Esophagus muscularis mucosa (tissue), 4 donors: ENCODE measurements at regions not wholly inside any gene's neighbourhood (a gene's known extent, or its start where the extent isn't known, plus 50 kb on each side); places are given as distances from the start of the nearest gene placed in this dataset.

Experiments used
- DNase-seq: peaks from one replicate; pipeline ENCODE4 v3.0.0-alpha.2; 2017; ENCODE audit errors: extremely low spot score
- H3K27ac ChIP-seq, 4 donors: fragments of 200-600 bp; sonication (generic); replicated peaks in 1 of 4; 1 replicate in 3 of 4; 2 replicates in 1 of 4; pipeline ENCODE4 v1.5.1; 2016 to 2019; ENCODE audit warnings: mild to moderate bottlenecking in 1 of 4
- H3K27me3 ChIP-seq, 4 donors: fragments of 200-600 bp; sonication (generic); one replicate each; pipeline versions ENCODE4 v1.5.1 to v1.6.0; 2016 to 2019
- H3K36me3 ChIP-seq, 4 donors: fragments of 200-600 bp; sonication (generic); one replicate each; pipeline ENCODE4 v1.5.1; 2016 to 2019
- H3K4me1 ChIP-seq, 4 donors: fragments of 200-600 bp; sonication (generic); one replicate each; pipeline ENCODE4 v1.5.1; 2016 to 2019
- H3K4me3 ChIP-seq, 4 donors: fragments of 200-600 bp; sonication (generic); 1 replicate in 2 of 4; 2 replicates in 2 of 4; pipeline ENCODE4 v1.5.1; 2016 to 2019; ENCODE audit warnings: mild to moderate bottlenecking in 4 of 4, moderate library complexity in 1 of 4
- H3K9me3 ChIP-seq, 4 donors: fragments of 200-600 bp; sonication (generic); 1 replicate in 3 of 4; 2 replicates in 1 of 4; pipeline ENCODE4 v1.5.1; 2016 to 2019
- EP300 ChIP-seq: sonication (generic); formaldehyde crosslinking; IDR thresholded peaks from one replicate; pipeline ENCODE4 v1.6.1; 2017; ENCODE audit warnings: antibody characterized with exemption
- POLR2A ChIP-seq: fragments of 450-650 bp; IDR thresholded peaks from one replicate; pipeline ENCODE4 v1.6.1; 2017; ENCODE audit warnings: antibody characterized with exemption, moderate library complexity, mild to moderate bottlenecking, low read depth
- POLR2AphosphoS5 ChIP-seq, 2 donors: sonication (generic); formaldehyde crosslinking; IDR thresholded peaks; one replicate each; pipeline ENCODE4 v1.6.1; 2017; ENCODE audit warnings: antibody characterized with exemption in 2 of 2
- WGBS: methylation state at CpG from one replicate; pipeline ENCODE4 v1.1.5; 2018; 5-methylcytosine and 5-hydroxymethylcytosine counted together
- intact Hi-C: fragments of 100-400 bp; cut with DNase I; formaldehyde crosslinking; loops from one replicate; pipeline ENCODE4 v1.15.1; 2023
- TF ChIP-seq, protein P1 (sequence below), 3 experiments: fragments of 200-600 bp in 2 of 3; fragments of 450-650 bp in 1 of 3; sonication (generic) in 2 of 3; IDR thresholded peaks; one replicate each; pipeline ENCODE4 v1.5.1; 2017 to 2019; ENCODE audit warnings: antibody characterized with exemption in 3 of 3, mild to moderate bottlenecking in 2 of 3, moderate library complexity in 1 of 3

DNA sequence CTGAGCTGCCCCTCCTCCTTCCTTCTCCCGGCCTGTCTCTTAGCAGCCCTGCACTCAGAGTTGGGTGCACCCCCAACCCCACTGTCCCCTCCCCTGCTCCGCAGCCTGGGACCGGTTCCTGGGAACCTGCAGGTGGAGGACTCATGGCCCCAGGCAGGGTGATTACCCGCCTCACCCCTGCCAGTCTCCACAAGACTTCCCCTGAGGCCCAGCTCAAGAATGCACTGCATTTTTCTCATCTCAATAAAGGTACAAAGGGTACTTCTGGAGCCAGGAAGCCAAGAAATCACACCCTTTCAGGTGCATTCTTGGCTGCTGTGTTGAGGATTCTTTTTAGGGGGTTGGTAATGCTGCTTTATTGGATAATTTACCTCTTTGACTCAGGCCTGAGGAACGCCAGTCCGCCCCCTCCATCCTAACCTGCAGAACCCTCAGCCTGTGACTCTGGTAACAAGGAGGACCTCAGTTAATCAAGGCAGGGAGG is 126.3 kb upstream of the TMPRSS2 start:
- no peak for DNase-seq
- H3K27me3 ChIP-seq: no peaks in the 10 kb centered on the region
- peaks cover 0 to 7% (median 0%) of the 10 kb centered on the region in 4 donors for H3K9me3 ChIP-seq
- 86% methylated on average over 4 of the region's 6 CpGs for WGBS
- peaks cover 0 to 6% (median 0%) of the 10 kb centered on the region in 4 donors for H3K4me1 ChIP-seq
- no peaks in the 10 kb centered on the region for H3K36me3 ChIP-seq
- TF ChIP-seq, protein P1, sequence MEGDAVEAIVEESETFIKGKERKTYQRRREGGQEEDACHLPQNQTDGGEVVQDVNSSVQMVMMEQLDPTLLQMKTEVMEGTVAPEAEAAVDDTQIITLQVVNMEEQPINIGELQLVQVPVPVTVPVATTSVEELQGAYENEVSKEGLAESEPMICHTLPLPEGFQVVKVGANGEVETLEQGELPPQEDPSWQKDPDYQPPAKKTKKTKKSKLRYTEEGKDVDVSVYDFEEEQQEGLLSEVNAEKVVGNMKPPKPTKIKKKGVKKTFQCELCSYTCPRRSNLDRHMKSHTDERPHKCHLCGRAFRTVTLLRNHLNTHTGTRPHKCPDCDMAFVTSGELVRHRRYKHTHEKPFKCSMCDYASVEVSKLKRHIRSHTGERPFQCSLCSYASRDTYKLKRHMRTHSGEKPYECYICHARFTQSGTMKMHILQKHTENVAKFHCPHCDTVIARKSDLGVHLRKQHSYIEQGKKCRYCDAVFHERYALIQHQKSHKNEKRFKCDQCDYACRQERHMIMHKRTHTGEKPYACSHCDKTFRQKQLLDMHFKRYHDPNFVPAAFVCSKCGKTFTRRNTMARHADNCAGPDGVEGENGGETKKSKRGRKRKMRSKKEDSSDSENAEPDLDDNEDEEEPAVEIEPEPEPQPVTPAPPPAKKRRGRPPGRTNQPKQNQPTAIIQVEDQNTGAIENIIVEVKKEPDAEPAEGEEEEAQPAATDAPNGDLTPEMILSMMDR (IDR thresholded peaks at IDR 0.05): no peak
- no peak overlapping the region for H3K4me3 ChIP-seq
- H3K27ac ChIP-seq: no peak overlapping the region
- intact Hi-C loops: no loop called here

DNA sequence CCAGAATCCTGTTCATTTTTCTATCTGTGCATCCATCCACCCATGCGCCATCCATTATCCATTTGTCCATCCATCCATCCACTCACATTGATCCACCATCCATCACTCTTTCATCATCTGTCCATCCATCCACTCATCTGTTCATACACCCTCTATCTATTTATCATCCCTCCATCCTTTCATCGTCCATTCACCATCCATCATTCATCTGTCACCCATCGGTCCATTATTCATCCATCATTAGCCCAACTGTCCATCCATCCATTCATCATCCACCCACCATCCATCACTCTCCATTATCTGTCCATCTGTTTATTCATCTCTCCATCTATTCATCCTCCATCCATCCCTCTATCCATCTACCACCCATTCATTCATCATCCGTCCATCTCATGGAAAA is 125.7 kb upstream of the TMPRSS2 start:
- no peak overlapping the region for H3K27ac ChIP-seq
- H3K36me3 ChIP-seq: no peaks in the 10 kb centered on the region
- intact Hi-C loops: no loop called here
- DNase-seq: no peak
- peaks cover 0 to 7% (median 0%) of the 10 kb centered on the region in 4 donors for H3K9me3 ChIP-seq
- H3K4me3 ChIP-seq: no peak overlapping the region
- WGBS: 80% methylated on average over 4 of the region's 4 CpGs
- no peak for TF ChIP-seq POLR2A
- TF ChIP-seq, protein P1 (IDR thresholded peaks at IDR 0.05): no peak
- no peak for TF ChIP-seq EP300
- no peak for TF ChIP-seq POLR2AphosphoS5 (IDR thresholded peaks at IDR 0.05)
- peaks cover 0 to 6% (median 0%) of the 10 kb centered on the region in 4 donors for H3K4me1 ChIP-seq
- H3K27me3 ChIP-seq: no peaks in the 10 kb centered on the region

DNA sequence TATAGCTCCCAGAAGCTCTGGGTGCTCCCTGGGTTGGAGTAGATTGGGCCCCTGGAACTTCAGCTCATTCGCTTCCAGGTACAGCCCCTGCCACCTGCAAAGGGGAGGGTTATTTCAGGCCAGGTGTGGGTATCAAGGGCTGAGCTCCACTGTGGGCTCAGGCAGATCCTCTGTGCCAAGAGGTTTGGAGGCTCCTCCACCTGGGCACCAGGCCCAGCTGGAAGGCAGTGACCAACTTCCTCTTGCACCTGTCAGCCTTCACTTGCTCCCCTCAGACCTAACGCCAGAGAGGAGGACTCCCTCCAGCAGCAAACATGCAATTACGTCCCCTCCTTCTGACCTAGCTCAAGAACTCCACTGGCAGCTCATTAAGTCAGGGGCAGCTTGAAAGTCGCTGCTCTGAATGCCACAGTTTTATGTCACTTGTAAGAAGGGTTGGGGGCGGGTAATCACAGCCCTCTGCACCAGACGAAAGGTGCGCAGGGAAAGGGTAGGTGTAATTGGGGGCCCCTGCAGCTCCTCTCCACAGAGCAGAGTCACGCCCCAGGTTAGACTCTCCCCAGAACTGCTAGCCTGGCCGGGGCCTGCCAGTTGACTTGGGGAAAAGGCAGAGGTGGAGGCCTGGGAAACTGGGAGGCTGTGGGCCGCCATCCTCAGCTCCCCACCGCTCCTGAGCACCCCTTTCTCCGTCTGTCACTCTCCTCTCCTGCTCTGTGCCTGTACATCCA is 125.0 kb upstream of the TMPRSS2 start:
- whole genome bisulfite sequencing: 81% methylated on average over 11 of the region's 12 CpGs
- Histone ChIP-seq H3K9me3 (no peaks in the 10 kb centered on the region), H3K4me3 (no peak overlapping the region), H3K27me3 (no peaks in the 10 kb centered on the region), H3K4me1 (peaks cover 0 to 6% (median 0%) of the 10 kb centered on the region in 4 donors), H3K27ac (no peak overlapping the region), H3K36me3 (no peaks in the 10 kb centered on the region)
- intact Hi-C loops: no loop called here
- no peak for DNase-seq
- TF ChIP-seq, protein P1 (IDR thresholded peaks at IDR 0.05): no peak
- TF ChIP-seq POLR2AphosphoS5 (IDR thresholded peaks at IDR 0.05): no peak
- no peak for TF ChIP-seq EP300
- no peak for TF ChIP-seq POLR2A

DNA sequence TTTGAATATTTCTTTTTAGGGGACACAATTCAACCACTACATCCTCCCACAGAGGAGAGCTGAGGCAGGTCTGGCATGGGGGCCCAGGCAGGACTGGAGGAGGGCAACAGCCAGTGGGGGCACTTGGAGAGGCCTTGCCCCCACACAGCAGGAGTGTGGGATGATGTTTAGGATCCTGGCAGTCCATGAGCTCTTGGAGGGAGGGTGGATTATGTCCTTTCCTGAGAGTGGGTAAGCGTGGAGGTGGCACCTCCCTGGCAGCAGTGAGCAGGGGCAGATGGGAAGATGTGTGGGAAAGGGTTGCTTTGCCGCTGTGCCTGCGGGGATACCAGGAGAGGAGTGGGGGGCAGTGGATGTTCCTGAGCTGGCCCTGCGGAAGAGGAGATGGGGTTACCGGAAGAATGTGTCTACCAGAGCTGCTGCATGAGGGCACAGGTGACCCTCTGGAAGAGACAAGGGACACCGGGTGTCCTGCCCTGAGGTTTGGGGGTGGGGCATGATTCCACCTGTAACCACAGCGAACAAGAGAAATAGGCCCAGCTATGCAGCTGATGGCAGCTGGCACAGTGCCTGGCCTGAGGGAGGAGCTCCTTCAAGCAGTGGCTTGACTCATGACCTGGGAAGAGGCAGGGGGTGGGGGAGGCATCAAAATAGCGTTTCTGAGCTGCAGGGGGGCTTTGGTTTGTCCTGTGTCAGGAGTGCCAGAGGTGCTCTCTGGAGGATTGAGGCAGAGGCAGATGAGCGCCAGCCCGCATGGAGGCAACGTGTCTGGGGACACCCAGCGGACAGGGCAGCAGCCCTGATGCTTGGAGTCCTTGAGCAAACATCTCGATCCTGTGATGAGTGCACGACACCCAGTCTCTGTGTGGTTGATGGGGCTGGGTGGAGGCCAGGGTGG is 123.9 kb upstream of the TMPRSS2 start:
- TF ChIP-seq EP300 (no peak), POLR2A (no peak), POLR2AphosphoS5 (IDR thresholded peaks at IDR 0.05) (no peak)
- TF ChIP-seq, protein P1 (IDR thresholded peaks at IDR 0.05): no peak
- Histone ChIP-seq H3K4me1 (peaks cover 0 to under 1% (median 0%) of the 10 kb centered on the region in 4 donors), H3K4me3 (no peak overlapping the region), H3K27ac (no peak overlapping the region), H3K27me3 (peaks cover 0 to under 1% (median 0%) of the 10 kb centered on the region in 4 donors), H3K9me3 (no peaks in the 10 kb centered on the region), H3K36me3 (no peaks in the 10 kb centered on the region)
- 81% methylated on average over 14 of the region's 14 CpGs for WGBS
- intact Hi-C loops: no loop called here
- no peak for DNase-seq
